Germinal center (tissue), 1 donor: ENCODE measurements at regions not wholly inside any gene's neighbourhood (a gene's known extent, or its start where the extent isn't known, plus 50 kb on each side); places are given as distances from the start of the nearest gene placed in this dataset.

Experiments
- DNase-seq: peaks from one replicate; pipeline ENCODE4 v3.0.0; 2012; ENCODE audit warnings: mixed read lengths, low spot score

- no peak for DNase-seq
These were observed 1146.0 kb downstream of the NLGN4X start for GRCh38 chrX:5082705-5083104.

GRCh38 chrX:5080791-5081190 is 1147.9 kb downstream of the NLGN4X start:
- DNase-seq = no peak

- no peak for DNase-seq
These were observed 1160.1 kb downstream of the NLGN4X start for GRCh38 chrX:5068550-5068949.

- DNase-seq = no peak
These were observed 1170.9 kb downstream of the NLGN4X start for GRCh38 chrX:5057786-5058185.

GRCh38 chrX:5054852-5055251 is 1173.8 kb downstream of the NLGN4X start:
- DNase-seq = no peak

- DNase-seq = no peak
These were observed 1176.7 kb downstream of the NLGN4X start for GRCh38 chrX:5051831-5052491.

GRCh38 chrX:5042563-5042962 is 1186.1 kb downstream of the NLGN4X start:
- DNase-seq = no peak

GRCh38 chrX:5031792-5032191 is 1196.9 kb downstream of the NLGN4X start:
- DNase-seq = no peak

- DNase-seq = no peak
These were observed 1213.2 kb downstream of the NLGN4X start for GRCh38 chrX:5015451-5015850.

- DNase-seq = no peak
These were observed 1233.8 kb downstream of the NLGN4X start for GRCh38 chrX:4994855-4995254.

- DNase-seq = no peak
These were observed 1250.1 kb downstream of the NLGN4X start for GRCh38 chrX:4978613-4979012.

GRCh38 chrX:4971646-4972045 is 1257.0 kb downstream of the NLGN4X start:
- DNase-seq = no peak

GRCh38 chrX:4964112-4964511 is 1250.7 kb upstream of the PRKX start:
- DNase-seq = no peak

- no peak for DNase-seq
These were observed 1250.0 kb upstream of the PRKX start for GRCh38 chrX:4963432-4963831.

GRCh38 chrX:4944767-4945166 is 1231.3 kb upstream of the PRKX start:
- DNase-seq = no peak

GRCh38 chrX:4936315-4936714 is 1222.9 kb upstream of the PRKX start:
- no peak for DNase-seq

GRCh38 chrX:4935846-4936245 is 1222.4 kb upstream of the PRKX start:
- peak; percentile 9 for DNase-seq

GRCh38 chrX:4935401-4935800 is 1222.0 kb upstream of the PRKX start:
- DNase-seq = no peak

- DNase-seq = no peak
These were observed 1219.3 kb upstream of the PRKX start for GRCh38 chrX:4932790-4933189.

GRCh38 chrX:4930426-4930825 is 1217.0 kb upstream of the PRKX start:
- no peak for DNase-seq

GRCh38 chrX:4925911-4926310 is 1212.5 kb upstream of the PRKX start:
- DNase-seq = no peak

GRCh38 chrX:4909348-4909747 is 1195.9 kb upstream of the PRKX start:
- peak; percentile 1 for DNase-seq

- no peak for DNase-seq
These were observed 1192.1 kb upstream of the PRKX start for GRCh38 chrX:4905576-4905975.

GRCh38 chrX:4881277-4881676 is 1167.8 kb upstream of the PRKX start:
- DNase-seq = no peak

GRCh38 chrX:4878640-4879039 is 1165.2 kb upstream of the PRKX start:
- DNase-seq = no peak
